ENCODE measurements at regions not wholly inside any gene's neighbourhood (a gene's known extent, or its start where the extent isn't known, plus 50 kb on each side); places are given as distances from the start of the nearest gene placed in this dataset.

- Mint-ChIP-seq H3K27ac (no peak overlapping the region), H3K36me3 (ENCODE audit: low read depth) (no peaks in the 10 kb centered on the region), H3K9me3 (peaks cover 6% of the 10 kb centered on the region), H3K4me1 (no peaks in the 10 kb centered on the region), H3K4me3 (no peak overlapping the region), H3K27me3 (no peaks in the 10 kb centered on the region)
- ChIA-PET POLR2A (no interaction called here), CTCF (no interaction called here)
- no peak for DNase-seq
These were observed 661.0 kb downstream of the KCTD16 start for GRCh38 chr5:144831650-144832049.

- no peaks in the 10 kb centered on the region for H3K27me3 Mint-ChIP-seq
- no peaks in the 10 kb centered on the region for H3K36me3 Mint-ChIP-seq (ENCODE audit: low read depth)
- no peak overlapping the region for H3K27ac Mint-ChIP-seq
- CTCF ChIA-PET: no interaction called here
- H3K4me1 Mint-ChIP-seq: no peaks in the 10 kb centered on the region
- H3K4me3 Mint-ChIP-seq: no peak overlapping the region
- DNase-seq: no peak
- peaks cover 4% of the 10 kb centered on the region for H3K9me3 Mint-ChIP-seq
- POLR2A ChIA-PET: no interaction called here
These were observed 651.8 kb downstream of the KCTD16 start for GRCh38 chr5:144822503-144822902.

GRCh38 chr5:144820278-144820677 is 649.6 kb downstream of the KCTD16 start:
- Mint-ChIP-seq H3K4me1 (no peaks in the 10 kb centered on the region), H3K4me3 (no peak overlapping the region), H3K27ac (no peak overlapping the region), H3K27me3 (no peaks in the 10 kb centered on the region), H3K9me3 (peaks cover 4% of the 10 kb centered on the region), H3K36me3 (ENCODE audit: low read depth) (no peaks in the 10 kb centered on the region)
- DNase-seq: no peak
- CTCF ChIA-PET: no interaction called here
- POLR2A ChIA-PET: no interaction called here

GRCh38 chr5:144815131-144815530 is 644.5 kb downstream of the KCTD16 start:
- no peak for DNase-seq
- Mint-ChIP-seq H3K27me3 (no peaks in the 10 kb centered on the region), H3K4me1 (no peaks in the 10 kb centered on the region), H3K36me3 (ENCODE audit: low read depth) (no peaks in the 10 kb centered on the region), H3K4me3 (no peak overlapping the region), H3K9me3 (no peaks in the 10 kb centered on the region), H3K27ac (no peak overlapping the region)
- CTCF ChIA-PET: no interaction called here
- POLR2A ChIA-PET: no interaction called here

- CTCF ChIA-PET: no interaction called here
- H3K36me3 Mint-ChIP-seq (ENCODE audit: low read depth): no peaks in the 10 kb centered on the region
- no peak overlapping the region for H3K27ac Mint-ChIP-seq
- no peak for DNase-seq
- H3K4me3 Mint-ChIP-seq: no peak overlapping the region
- POLR2A ChIA-PET: no interaction called here
- no peaks in the 10 kb centered on the region for H3K9me3 Mint-ChIP-seq
- H3K4me1 Mint-ChIP-seq: no peaks in the 10 kb centered on the region
- no peaks in the 10 kb centered on the region for H3K27me3 Mint-ChIP-seq
These were observed 642.1 kb downstream of the KCTD16 start for GRCh38 chr5:144812763-144813162.

- Mint-ChIP-seq H3K27me3 (no peaks in the 10 kb centered on the region), H3K9me3 (peaks cover 2% of the 10 kb centered on the region), H3K27ac (no peak overlapping the region), H3K4me1 (no peaks in the 10 kb centered on the region), H3K36me3 (ENCODE audit: low read depth) (no peaks in the 10 kb centered on the region), H3K4me3 (no peak overlapping the region)
- CTCF ChIA-PET: no interaction called here
- no peak for DNase-seq
- POLR2A ChIA-PET: no interaction called here
These were observed 629.5 kb downstream of the KCTD16 start for GRCh38 chr5:144800169-144800568.

GRCh38 chr5:144798595-144798994 is 627.9 kb downstream of the KCTD16 start:
- no peaks in the 10 kb centered on the region for H3K36me3 Mint-ChIP-seq (ENCODE audit: low read depth)
- H3K27me3 Mint-ChIP-seq: no peaks in the 10 kb centered on the region
- H3K4me1 Mint-ChIP-seq: no peaks in the 10 kb centered on the region
- no peak overlapping the region for H3K27ac Mint-ChIP-seq
- DNase-seq: no peak
- ChIA-PET CTCF (no interaction called here), POLR2A (no interaction called here)
- no peak overlapping the region for H3K4me3 Mint-ChIP-seq
- H3K9me3 Mint-ChIP-seq: peaks cover 2% of the 10 kb centered on the region

- Mint-ChIP-seq H3K9me3 (peaks cover 6% of the 10 kb centered on the region), H3K27me3 (no peaks in the 10 kb centered on the region), H3K4me3 (no peak overlapping the region), H3K27ac (no peak overlapping the region), H3K4me1 (no peaks in the 10 kb centered on the region), H3K36me3 (ENCODE audit: low read depth) (no peaks in the 10 kb centered on the region)
- no peak for DNase-seq
- CTCF ChIA-PET: no interaction called here
- POLR2A ChIA-PET: no interaction called here
These were observed 624.2 kb downstream of the KCTD16 start for GRCh38 chr5:144794922-144795321.

GRCh38 chr5:144788556-144788955 is 617.9 kb downstream of the KCTD16 start:
- Mint-ChIP-seq H3K27me3 (no peaks in the 10 kb centered on the region), H3K4me3 (no peak overlapping the region), H3K4me1 (no peaks in the 10 kb centered on the region), H3K9me3 (peaks cover 8% of the 10 kb centered on the region), H3K36me3 (ENCODE audit: low read depth) (no peaks in the 10 kb centered on the region), H3K27ac (no peak overlapping the region)
- ChIA-PET POLR2A (no interaction called here), CTCF (no interaction called here)
- no peak for DNase-seq

GRCh38 chr5:144788046-144788445 is 617.4 kb downstream of the KCTD16 start:
- H3K9me3 Mint-ChIP-seq: peaks cover 4% of the 10 kb centered on the region

GRCh38 chr5:144779368-144779767 is 608.7 kb downstream of the KCTD16 start:
- no peak for DNase-seq
- no peak overlapping the region for H3K4me3 Mint-ChIP-seq
- POLR2A ChIA-PET: no interaction called here
- H3K4me1 Mint-ChIP-seq: no peaks in the 10 kb centered on the region
- no peaks in the 10 kb centered on the region for H3K27me3 Mint-ChIP-seq
- H3K36me3 Mint-ChIP-seq (ENCODE audit: low read depth): no peaks in the 10 kb centered on the region
- CTCF ChIA-PET: no interaction called here
- no peaks in the 10 kb centered on the region for H3K9me3 Mint-ChIP-seq
- H3K27ac Mint-ChIP-seq: no peak overlapping the region

More at GRCh38 chr5:144788046-144788445, 617.4 kb downstream of the KCTD16 start:
- no peaks in the 10 kb centered on the region for H3K27me3 Mint-ChIP-seq
- ChIA-PET CTCF (no interaction called here), POLR2A (no interaction called here)
- H3K36me3 Mint-ChIP-seq (ENCODE audit: low read depth): no peaks in the 10 kb centered on the region
- no peaks in the 10 kb centered on the region for H3K4me1 Mint-ChIP-seq
- no peak overlapping the region for H3K4me3 Mint-ChIP-seq
- DNase-seq: no peak
- H3K27ac Mint-ChIP-seq: no peak overlapping the region

GRCh38 chr5:144778561-144778960 is 607.9 kb downstream of the KCTD16 start:
- Mint-ChIP-seq H3K27ac (no peak overlapping the region), H3K36me3 (ENCODE audit: low read depth) (no peaks in the 10 kb centered on the region), H3K4me3 (no peak overlapping the region), H3K4me1 (no peaks in the 10 kb centered on the region), H3K9me3 (no peaks in the 10 kb centered on the region), H3K27me3 (no peaks in the 10 kb centered on the region)
- ChIA-PET CTCF (no interaction called here), POLR2A (no interaction called here)
- no peak for DNase-seq

GRCh38 chr5:144774197-144774596 is 603.5 kb downstream of the KCTD16 start:
- no peak overlapping the region for H3K27ac Mint-ChIP-seq
- H3K9me3 Mint-ChIP-seq: no peaks in the 10 kb centered on the region
- no peaks in the 10 kb centered on the region for H3K36me3 Mint-ChIP-seq (ENCODE audit: low read depth)
- CTCF ChIA-PET: no interaction called here
- no peak for DNase-seq
- no peak overlapping the region for H3K4me3 Mint-ChIP-seq
- H3K27me3 Mint-ChIP-seq: no peaks in the 10 kb centered on the region
- POLR2A ChIA-PET: no interaction called here
- H3K4me1 Mint-ChIP-seq: no peaks in the 10 kb centered on the region

GRCh38 chr5:144773628-144774027 is 603.0 kb downstream of the KCTD16 start:
- Mint-ChIP-seq H3K27ac (no peak overlapping the region), H3K4me3 (no peak overlapping the region), H3K36me3 (ENCODE audit: low read depth) (no peaks in the 10 kb centered on the region), H3K4me1 (no peaks in the 10 kb centered on the region), H3K9me3 (no peaks in the 10 kb centered on the region), H3K27me3 (no peaks in the 10 kb centered on the region)
- no peak for DNase-seq
- ChIA-PET CTCF (no interaction called here), POLR2A (no interaction called here)

- H3K4me1 Mint-ChIP-seq: no peaks in the 10 kb centered on the region
- DNase-seq: no peak
- CTCF ChIA-PET: no interaction called here
- POLR2A ChIA-PET: no interaction called here
- no peaks in the 10 kb centered on the region for H3K9me3 Mint-ChIP-seq
- no peak overlapping the region for H3K4me3 Mint-ChIP-seq
- no peaks in the 10 kb centered on the region for H3K36me3 Mint-ChIP-seq (ENCODE audit: low read depth)
- no peaks in the 10 kb centered on the region for H3K27me3 Mint-ChIP-seq
- H3K27ac Mint-ChIP-seq: no peak overlapping the region
These were observed 601.1 kb downstream of the KCTD16 start for GRCh38 chr5:144771802-144772201.
